ENCODE measurements at regions not wholly inside any gene's neighbourhood (a gene's known extent, or its start where the extent isn't known, plus 50 kb on each side); places are given as distances from the start of the nearest gene placed in this dataset.

DNA sequence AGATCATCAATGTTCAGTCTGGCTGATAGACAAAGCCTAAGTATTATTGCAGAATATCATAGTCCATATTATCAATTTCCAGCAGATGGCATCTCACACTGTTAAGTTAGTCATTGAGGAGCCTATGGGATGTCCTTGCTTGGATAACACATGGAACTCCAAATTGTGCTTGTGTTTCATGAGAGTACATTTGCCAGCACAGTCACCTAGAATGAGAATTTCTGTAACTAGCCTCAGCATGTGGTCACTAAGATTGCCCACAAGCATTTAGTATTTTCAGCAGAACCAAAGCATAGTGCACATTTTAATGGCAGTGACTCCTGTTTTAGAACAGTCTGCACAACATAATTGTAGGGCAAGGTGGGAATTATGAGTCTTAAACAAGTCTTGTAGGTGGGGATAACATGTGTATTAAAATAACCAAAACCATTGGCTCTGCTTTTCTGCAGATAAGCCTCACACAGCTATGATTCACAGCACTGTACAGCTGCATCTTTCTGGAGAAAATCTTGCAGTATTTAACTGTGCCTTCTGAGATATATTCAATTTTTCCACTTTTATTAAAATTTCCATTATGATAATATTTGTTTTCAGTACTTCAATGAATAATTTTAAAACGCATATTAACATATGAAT is 882.8 kb upstream of the SOX9 start:
- TF ChIP-seq, protein P1, sequence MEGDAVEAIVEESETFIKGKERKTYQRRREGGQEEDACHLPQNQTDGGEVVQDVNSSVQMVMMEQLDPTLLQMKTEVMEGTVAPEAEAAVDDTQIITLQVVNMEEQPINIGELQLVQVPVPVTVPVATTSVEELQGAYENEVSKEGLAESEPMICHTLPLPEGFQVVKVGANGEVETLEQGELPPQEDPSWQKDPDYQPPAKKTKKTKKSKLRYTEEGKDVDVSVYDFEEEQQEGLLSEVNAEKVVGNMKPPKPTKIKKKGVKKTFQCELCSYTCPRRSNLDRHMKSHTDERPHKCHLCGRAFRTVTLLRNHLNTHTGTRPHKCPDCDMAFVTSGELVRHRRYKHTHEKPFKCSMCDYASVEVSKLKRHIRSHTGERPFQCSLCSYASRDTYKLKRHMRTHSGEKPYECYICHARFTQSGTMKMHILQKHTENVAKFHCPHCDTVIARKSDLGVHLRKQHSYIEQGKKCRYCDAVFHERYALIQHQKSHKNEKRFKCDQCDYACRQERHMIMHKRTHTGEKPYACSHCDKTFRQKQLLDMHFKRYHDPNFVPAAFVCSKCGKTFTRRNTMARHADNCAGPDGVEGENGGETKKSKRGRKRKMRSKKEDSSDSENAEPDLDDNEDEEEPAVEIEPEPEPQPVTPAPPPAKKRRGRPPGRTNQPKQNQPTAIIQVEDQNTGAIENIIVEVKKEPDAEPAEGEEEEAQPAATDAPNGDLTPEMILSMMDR (IDR thresholded peaks at IDR 0.05; ENCODE audit: insufficient read depth, low read length, poor library complexity, severe bottlenecking): no peak
- no peak overlapping the region for H3K4me3 ChIP-seq (replicated peaks; ENCODE audit: low read depth, low read length)
- H3K27me3 ChIP-seq (replicated peaks; ENCODE audit: control insufficient read depth, insufficient read depth, low read length): no peaks in the 10 kb centered on the region
- no peak for DNase-seq (ENCODE audit: extremely low read depth, insufficient read length)
- H3K36me3 ChIP-seq (ENCODE audit: control insufficient read depth, insufficient read depth, low read length): no peaks in the 10 kb centered on the region

DNA sequence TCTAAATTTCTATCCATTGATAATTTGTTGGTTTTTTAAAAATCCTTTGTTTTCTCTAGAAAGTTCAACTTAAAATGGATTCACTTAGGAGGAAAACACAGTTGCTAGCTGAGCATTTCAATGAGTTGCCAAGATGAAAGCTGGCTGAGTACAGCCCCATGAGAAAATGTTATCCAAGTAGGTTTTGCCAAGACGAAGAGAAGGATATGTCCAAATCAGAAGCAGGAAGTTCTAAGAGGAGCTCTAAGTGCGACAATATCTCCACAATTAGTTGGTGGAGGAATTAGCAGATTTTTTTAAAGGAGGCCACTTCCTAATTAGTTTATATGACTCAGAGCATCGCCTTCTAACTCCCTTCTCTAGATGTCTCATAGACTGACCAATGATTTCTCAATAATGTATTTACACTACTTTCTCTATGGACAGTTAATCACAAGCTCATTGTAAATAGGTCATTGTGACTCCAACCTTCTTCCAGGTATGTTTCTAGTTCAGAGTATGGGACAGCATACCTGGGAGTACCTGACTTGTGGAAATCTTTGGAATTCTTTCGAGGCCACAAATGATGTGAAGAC is 873.3 kb upstream of the SOX9 start:
- Histone ChIP-seq H3K27me3 (replicated peaks; ENCODE audit: control insufficient read depth, insufficient read depth, low read length) (no peaks in the 10 kb centered on the region), H3K4me3 (replicated peaks; ENCODE audit: low read depth, low read length) (no peak overlapping the region), H3K36me3 (ENCODE audit: control insufficient read depth, insufficient read depth, low read length) (no peaks in the 10 kb centered on the region)
- TF ChIP-seq, protein P1 (IDR thresholded peaks at IDR 0.05; ENCODE audit: insufficient read depth, low read length, poor library complexity, severe bottlenecking): no peak
- DNase-seq (ENCODE audit: extremely low read depth, insufficient read length): no peak

DNA sequence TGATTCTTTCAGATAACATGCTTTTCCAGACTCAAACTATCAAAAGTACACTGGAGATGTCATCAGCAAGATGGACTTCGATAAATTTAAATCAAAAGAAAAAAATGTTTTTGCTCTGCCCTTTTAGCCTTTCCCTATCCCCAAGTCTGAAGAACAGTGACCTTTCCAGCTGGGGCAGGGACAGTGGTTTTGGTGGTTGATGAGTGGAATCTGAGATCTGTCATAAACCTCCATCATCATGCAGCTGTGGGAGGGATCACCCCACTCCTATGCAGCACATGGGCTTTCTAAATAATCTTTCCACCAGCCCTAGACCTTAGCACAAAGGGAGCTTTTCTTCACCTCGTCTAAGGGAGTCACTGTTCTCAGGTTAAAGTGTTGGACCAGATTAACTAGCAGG is 869.5 kb upstream of the SOX9 start:
- TF ChIP-seq, protein P1 (IDR thresholded peaks at IDR 0.05; ENCODE audit: insufficient read depth, low read length, poor library complexity, severe bottlenecking): no peak
- Histone ChIP-seq H3K4me3 (replicated peaks; ENCODE audit: low read depth, low read length) (no peak overlapping the region), H3K27me3 (replicated peaks; ENCODE audit: control insufficient read depth, insufficient read depth, low read length) (no peaks in the 10 kb centered on the region), H3K36me3 (ENCODE audit: control insufficient read depth, insufficient read depth, low read length) (no peaks in the 10 kb centered on the region)
- DNase-seq (ENCODE audit: extremely low read depth, insufficient read length): no peak

DNA sequence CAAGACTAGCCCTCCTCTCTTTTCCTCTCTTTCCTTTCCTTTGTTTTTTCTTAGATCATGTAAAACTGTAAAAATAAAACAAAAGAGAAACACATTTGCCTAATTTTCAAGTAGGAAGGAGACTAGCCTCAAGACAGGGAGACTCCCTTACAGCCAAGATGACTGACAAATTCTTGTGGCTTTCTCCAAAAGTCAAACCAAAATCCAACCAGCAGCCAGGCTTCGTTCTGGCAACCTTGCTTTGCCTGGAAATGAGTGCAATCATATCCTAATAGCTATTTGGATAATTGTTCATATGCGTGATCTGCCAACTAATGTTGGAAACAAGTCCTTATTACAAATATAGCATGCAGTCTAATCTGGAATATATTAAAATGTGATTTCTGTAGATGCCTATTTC is 868.9 kb upstream of the SOX9 start:
- TF ChIP-seq, protein P1 (IDR thresholded peaks at IDR 0.05; ENCODE audit: insufficient read depth, low read length, poor library complexity, severe bottlenecking): no peak
- Histone ChIP-seq H3K27me3 (replicated peaks; ENCODE audit: control insufficient read depth, insufficient read depth, low read length) (no peaks in the 10 kb centered on the region), H3K36me3 (ENCODE audit: control insufficient read depth, insufficient read depth, low read length) (no peaks in the 10 kb centered on the region), H3K4me3 (replicated peaks; ENCODE audit: low read depth, low read length) (no peak overlapping the region)
- DNase-seq (ENCODE audit: extremely low read depth, insufficient read length): no peak

DNA sequence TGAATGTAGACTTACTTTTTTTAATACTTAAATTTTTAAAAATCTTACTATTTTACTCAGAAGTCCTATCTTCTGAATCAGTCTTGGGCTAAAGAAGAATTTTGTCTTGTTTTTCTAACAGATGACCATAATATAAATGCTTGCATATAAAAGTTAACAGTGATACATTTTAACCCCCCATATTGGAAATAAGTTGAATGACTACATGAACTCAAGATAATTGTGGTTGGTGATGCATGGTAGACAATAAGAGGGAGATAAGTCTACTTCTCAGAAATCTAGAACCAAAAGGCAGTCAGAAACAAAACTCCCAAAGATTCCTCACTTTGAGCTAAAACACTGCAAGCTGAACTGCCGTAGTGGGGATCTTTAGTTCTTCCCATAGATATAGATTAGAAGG is 868.4 kb upstream of the SOX9 start:
- H3K36me3 ChIP-seq (ENCODE audit: control insufficient read depth, insufficient read depth, low read length): no peaks in the 10 kb centered on the region
- no peak for DNase-seq (ENCODE audit: extremely low read depth, insufficient read length)
- H3K4me3 ChIP-seq (replicated peaks; ENCODE audit: low read depth, low read length): no peak overlapping the region
- TF ChIP-seq, protein P1 (IDR thresholded peaks at IDR 0.05; ENCODE audit: insufficient read depth, low read length, poor library complexity, severe bottlenecking): no peak
- no peaks in the 10 kb centered on the region for H3K27me3 ChIP-seq (replicated peaks; ENCODE audit: control insufficient read depth, insufficient read depth, low read length)

All from GM06990 (cell line).